HEK293T (cell line): ENCODE measurements at regions not wholly inside any gene's neighbourhood (a gene's known extent, or its start where the extent isn't known, plus 50 kb on each side); places are given as distances from the start of the nearest gene placed in this dataset.

Experiments
- CTBP1 ChIP-seq: fragments of 450-650 bp; IDR thresholded peaks from 2 replicates; pipeline ENCODE4 v1.6.1; 2016; ENCODE audit warnings: borderline replicate concordance
- ELF4 ChIP-seq: fragments of 450-650 bp; IDR thresholded peaks from 2 replicates; pipeline ENCODE4 v1.6.1; 2017; ENCODE audit warnings: antibody characterized with exemption
- FOXA1 ChIP-seq: fragments of 450-650 bp; IDR thresholded peaks from 2 replicates; pipeline ENCODE4 v1.6.1; 2016; ENCODE audit warnings: mild to moderate bottlenecking
- HDGF ChIP-seq: fragments of 450-650 bp; IDR thresholded peaks from 2 replicates; pipeline ENCODE4 v1.6.1; 2017; ENCODE audit warnings: antibody characterized with exemption, borderline replicate concordance
- L3MBTL2 ChIP-seq: fragments of 450-650 bp; conservative IDR thresholded peaks from 2 replicates; pipeline ENCODE4 v1.6.1; 2016; ENCODE audit warnings: mild to moderate bottlenecking
- TF ChIP-seq, protein P1 (sequence below): fragments of 450-650 bp; IDR thresholded peaks from 2 replicates; pipeline ENCODE4 v1.6.1; 2016

DNA sequence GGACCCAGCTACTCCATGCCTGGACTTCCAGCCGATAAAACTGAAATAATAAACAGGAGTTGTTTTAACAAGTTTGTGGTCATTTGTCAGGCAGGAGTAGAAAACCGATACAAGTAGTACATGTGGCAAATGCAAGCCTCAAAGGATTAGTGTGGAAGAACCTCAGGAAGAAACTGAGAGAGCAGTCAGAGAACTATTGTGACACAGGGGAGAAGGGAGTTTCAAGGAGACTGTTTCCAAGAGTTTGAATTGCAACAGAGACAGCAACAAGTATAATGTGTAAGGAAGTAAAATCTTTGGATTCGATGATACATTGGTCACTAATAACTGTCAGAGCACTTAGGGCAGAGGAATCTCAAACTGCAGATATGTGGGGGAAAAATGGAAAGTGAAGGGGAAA, 450.6 kb upstream of the ARHGEF26 start:
- TF ChIP-seq, protein P1, sequence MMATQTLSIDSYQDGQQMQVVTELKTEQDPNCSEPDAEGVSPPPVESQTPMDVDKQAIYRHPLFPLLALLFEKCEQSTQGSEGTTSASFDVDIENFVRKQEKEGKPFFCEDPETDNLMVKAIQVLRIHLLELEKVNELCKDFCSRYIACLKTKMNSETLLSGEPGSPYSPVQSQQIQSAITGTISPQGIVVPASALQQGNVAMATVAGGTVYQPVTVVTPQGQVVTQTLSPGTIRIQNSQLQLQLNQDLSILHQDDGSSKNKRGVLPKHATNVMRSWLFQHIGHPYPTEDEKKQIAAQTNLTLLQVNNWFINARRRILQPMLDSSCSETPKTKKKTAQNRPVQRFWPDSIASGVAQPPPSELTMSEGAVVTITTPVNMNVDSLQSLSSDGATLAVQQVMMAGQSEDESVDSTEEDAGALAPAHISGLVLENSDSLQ: no peak
- TF ChIP-seq FOXA1 (no peak), CTBP1 (no peak), L3MBTL2 (no peak), HDGF (no peak), ELF4 (no peak)
